ENCODE measurements at regions not wholly inside any gene's neighbourhood (a gene's known extent, or its start where the extent isn't known, plus 50 kb on each side); places are given as distances from the start of the nearest gene placed in this dataset.

- TF ChIP-seq POLR2AphosphoS5 (IDR thresholded peaks at IDR 0.05) (no peak), POLR2A (IDR thresholded peaks at IDR 0.05) (no peak), CTCF (IDR thresholded peaks at IDR 0.05) (no peak), EP300 (IDR thresholded peaks at IDR 0.05) (no peak)
- peaks cover 0 to 8% (median 4%) of the 10 kb centered on the region in 4 donors for H3K9me3 ChIP-seq
Observed at GRCh38 chr19:30927705-30928104, 421.5 kb downstream of the TSHZ3 start.

GRCh38 chr19:30924670-30925069 lies 424.6 kb downstream of the TSHZ3 start:
- DNase-seq (no peak), ATAC-seq (ENCODE audit: low FRiP score in 2 of 2) (no peak)
- WGBS, 2 donors = 47 to 72% methylated on average over 11 of the region's 11 CpGs
- H3K36me3 ChIP-seq = no peaks in the 10 kb centered on the region
- peaks cover 0 to 8% (median 4%) of the 10 kb centered on the region in 4 donors for H3K9me3 ChIP-seq
- H3K4me3 ChIP-seq = peak overlapping the region in 1 of 4 donors; percentile 0
- no peak for TF ChIP-seq EP300 (IDR thresholded peaks at IDR 0.05)
- no peak for TF ChIP-seq POLR2A (IDR thresholded peaks at IDR 0.05)
- TF ChIP-seq POLR2AphosphoS5 (IDR thresholded peaks at IDR 0.05) = no peak
- no peak for TF ChIP-seq CTCF (IDR thresholded peaks at IDR 0.05)
- no peaks in the 10 kb centered on the region for H3K4me1 ChIP-seq
- no peaks in the 10 kb centered on the region for H3K27me3 ChIP-seq
- no peak overlapping the region for H3K27ac ChIP-seq

More at GRCh38 chr19:30927705-30928104, 421.5 kb downstream of the TSHZ3 start:
- no peaks in the 10 kb centered on the region for H3K27me3 ChIP-seq
- peaks cover 0 to 4% (median 0%) of the 10 kb centered on the region in 4 donors for H3K4me1 ChIP-seq
- 85 to 96% methylated on average over 6 of the region's 6 CpGs for WGBS, 2 donors
- no peak overlapping the region for H3K27ac ChIP-seq
- no peak overlapping the region for H3K4me3 ChIP-seq
- DNase-seq (no peak), ATAC-seq (ENCODE audit: low FRiP score in 2 of 2) (no peak)
- no peaks in the 10 kb centered on the region for H3K36me3 ChIP-seq

- H3K27ac ChIP-seq = no peak overlapping the region
- no peak for DNase-seq
- 56 to 64% methylated on average over 11 of the region's 11 CpGs for whole genome bisulfite sequencing, 2 donors
- no peak for ATAC-seq (ENCODE audit: low FRiP score in 2 of 2)
- TF ChIP-seq POLR2AphosphoS5 (IDR thresholded peaks at IDR 0.05) = no peak
- TF ChIP-seq POLR2A (IDR thresholded peaks at IDR 0.05) = no peak
- TF ChIP-seq EP300 (IDR thresholded peaks at IDR 0.05) = no peak
- no peak for TF ChIP-seq CTCF (IDR thresholded peaks at IDR 0.05)
- H3K4me1 ChIP-seq = no peaks in the 10 kb centered on the region
- H3K4me3 ChIP-seq = peak overlapping the region in 1 of 4 donors; percentile 0
- H3K36me3 ChIP-seq = no peaks in the 10 kb centered on the region
- peaks cover 0 to 8% (median 4%) of the 10 kb centered on the region in 4 donors for H3K9me3 ChIP-seq
- H3K27me3 ChIP-seq = no peaks in the 10 kb centered on the region
Observed at GRCh38 chr19:30924069-30924636, 425.1 kb downstream of the TSHZ3 start.

GRCh38 chr19:30923621-30924020 lies 425.6 kb downstream of the TSHZ3 start:
- Histone ChIP-seq H3K36me3 (no peaks in the 10 kb centered on the region), H3K9me3 (peaks cover 0 to 5% (median 2%) of the 10 kb centered on the region in 4 donors), H3K4me1 (no peaks in the 10 kb centered on the region), H3K27me3 (no peaks in the 10 kb centered on the region), H3K27ac (no peak overlapping the region), H3K4me3 (no peak overlapping the region)
- 60 to 66% methylated on average over 4 of the region's 4 CpGs for WGBS, 2 donors
- no peak for DNase-seq
- TF ChIP-seq CTCF (IDR thresholded peaks at IDR 0.05) = no peak
- no peak for TF ChIP-seq POLR2AphosphoS5 (IDR thresholded peaks at IDR 0.05)
- TF ChIP-seq EP300 (IDR thresholded peaks at IDR 0.05) = no peak
- no peak for TF ChIP-seq POLR2A (IDR thresholded peaks at IDR 0.05)
- ATAC-seq (ENCODE audit: low FRiP score in 2 of 2) = no peak

- WGBS, 2 donors = 66 to 69% methylated on average over 4 of the region's 4 CpGs
- Histone ChIP-seq H3K27me3 (no peaks in the 10 kb centered on the region), H3K27ac (no peak overlapping the region), H3K9me3 (no peaks in the 10 kb centered on the region), H3K36me3 (no peaks in the 10 kb centered on the region), H3K4me1 (no peaks in the 10 kb centered on the region), H3K4me3 (no peak overlapping the region)
- DNase-seq = no peak
- ATAC-seq (ENCODE audit: low FRiP score in 2 of 2) = no peak
- TF ChIP-seq CTCF (IDR thresholded peaks at IDR 0.05) (no peak), POLR2AphosphoS5 (IDR thresholded peaks at IDR 0.05) (no peak), EP300 (IDR thresholded peaks at IDR 0.05) (no peak), POLR2A (IDR thresholded peaks at IDR 0.05) (no peak)
Observed at GRCh38 chr19:30923096-30923495, 426.1 kb downstream of the TSHZ3 start.
